GM19397 (cell line): ENCODE measurements at regions not wholly inside any gene's neighbourhood (a gene's known extent, or its start where the extent isn't known, plus 50 kb on each side); places are given as distances from the start of the nearest gene placed in this dataset.
"Not testable (repeated sequence)": the region's sequence is repeated elsewhere in the genome, so short reads cannot be mapped to it uniquely, and the experiment has no call there.

ENCODE experiments used
- ATAC-seq: cut with Tn5 transposase; IDR thresholded peaks from one replicate; pipeline ENCODE4 v1.9.1; 2021; ENCODE audit warnings: mild to moderate bottlenecking, moderate library complexity; ENCODE audit not compliant: unreplicated experiment

DNA sequence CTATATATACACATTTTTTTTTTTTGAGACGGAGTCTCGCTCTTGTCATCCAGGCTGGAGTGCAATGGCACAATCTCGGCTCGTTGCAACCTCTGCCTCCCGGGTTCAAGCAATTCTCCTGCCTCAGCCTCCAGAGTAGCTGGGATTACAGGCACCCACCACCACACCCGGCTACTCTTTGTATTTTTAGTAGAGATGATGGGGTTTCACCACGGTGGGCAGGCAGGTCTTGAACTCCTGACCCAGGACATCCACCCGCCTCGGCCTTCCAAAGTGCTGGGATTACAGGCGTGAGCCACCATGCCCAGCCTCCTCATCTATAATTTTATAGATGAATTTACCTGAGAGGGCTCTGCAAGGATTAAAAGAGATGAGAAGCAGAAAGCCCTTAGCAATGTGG, 274.0 kb downstream of the FAM43A start:
- not testable (repeated sequence) for ATAC-seq

DNA sequence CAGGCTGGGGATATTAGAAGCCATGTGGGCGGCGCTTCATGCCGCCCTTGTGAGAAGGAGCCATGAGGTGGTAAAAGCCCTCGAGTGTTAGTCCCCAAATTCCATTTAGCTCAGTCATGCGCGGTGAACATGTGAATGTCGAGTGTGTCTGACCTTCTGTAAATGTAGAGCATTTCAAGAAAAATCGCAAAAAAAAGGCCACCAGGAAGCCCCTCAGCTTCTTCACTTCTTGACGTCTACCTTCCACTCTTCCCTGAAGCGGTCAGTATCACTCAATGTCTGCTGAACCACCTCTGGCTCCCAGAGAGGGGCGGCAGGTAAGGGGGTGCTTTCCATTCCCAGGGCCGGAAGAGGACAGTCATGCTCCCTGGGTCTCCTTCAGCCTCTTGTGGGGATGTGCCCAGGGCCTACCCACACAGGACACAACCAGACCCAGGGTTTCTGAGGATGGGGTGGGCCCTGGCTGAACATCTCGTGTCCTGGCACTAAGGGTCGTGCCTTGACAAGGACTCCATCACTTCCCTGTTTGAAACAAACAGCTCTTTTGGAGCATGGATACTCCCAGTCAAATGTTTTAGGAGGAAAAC, 274.9 kb downstream of the FAM43A start:
- no peak for ATAC-seq

DNA sequence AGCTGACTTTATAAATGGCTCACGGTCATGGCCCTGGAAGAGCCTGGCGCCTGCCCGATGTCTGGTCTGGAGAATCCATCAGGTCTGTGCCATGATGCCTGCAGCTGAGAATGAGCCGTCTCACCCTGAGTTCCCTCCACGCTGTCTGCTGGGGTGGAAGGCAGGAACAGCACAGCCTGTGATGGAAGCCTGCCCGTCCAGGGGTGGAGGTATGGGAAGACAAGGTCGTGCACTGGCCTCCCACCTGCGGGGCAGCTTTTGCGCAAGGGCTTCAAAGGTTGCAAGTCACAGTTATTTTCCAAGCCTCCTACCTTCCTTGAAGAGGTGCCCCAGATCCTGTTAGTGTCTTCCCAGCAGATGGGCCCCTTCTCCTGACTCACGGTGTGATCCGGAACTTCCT, 275.5 kb downstream of the FAM43A start:
- ATAC-seq, result no peak

GRCh38 chr3:194961571-194961970, 275.9 kb downstream of the FAM43A start:
- no peak for ATAC-seq

- no peak for ATAC-seq
Measured at GRCh38 chr3:194962056-194962455, 276.4 kb downstream of the FAM43A start.

GRCh38 chr3:194964809-194965208, 279.1 kb downstream of the FAM43A start:
- ATAC-seq, result no peak

- no peak for ATAC-seq
Measured at GRCh38 chr3:194967151-194968117, 281.8 kb downstream of the FAM43A start.

GRCh38 chr3:194970066-194970465, 284.4 kb downstream of the FAM43A start:
- ATAC-seq, result no peak

DNA sequence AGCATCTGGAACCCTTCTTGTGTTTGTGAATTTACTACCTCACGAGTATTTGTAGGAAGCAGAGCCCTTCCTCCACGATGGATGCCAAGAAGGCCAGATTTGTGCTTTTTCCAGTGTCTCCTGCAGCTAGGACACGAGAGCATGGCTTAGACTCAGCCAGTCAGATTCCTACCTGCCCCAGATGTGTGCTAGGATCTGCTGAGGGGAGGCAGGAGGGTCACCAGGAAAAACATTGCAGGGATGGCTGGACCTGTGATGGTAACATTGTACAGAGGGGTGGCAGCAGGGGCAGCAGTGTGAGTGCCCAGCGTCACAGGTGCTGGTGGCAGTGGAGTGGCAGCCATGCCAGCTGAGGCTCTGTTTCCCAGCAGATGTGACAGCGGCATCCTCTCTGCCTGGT, 285.3 kb downstream of the FAM43A start:
- ATAC-seq, result no peak

- no peak for ATAC-seq
Measured at GRCh38 chr3:194971965-194972364, 286.3 kb downstream of the FAM43A start.

- no peak for ATAC-seq
Measured at GRCh38 chr3:194972641-194973040, 287.0 kb downstream of the FAM43A start.

DNA sequence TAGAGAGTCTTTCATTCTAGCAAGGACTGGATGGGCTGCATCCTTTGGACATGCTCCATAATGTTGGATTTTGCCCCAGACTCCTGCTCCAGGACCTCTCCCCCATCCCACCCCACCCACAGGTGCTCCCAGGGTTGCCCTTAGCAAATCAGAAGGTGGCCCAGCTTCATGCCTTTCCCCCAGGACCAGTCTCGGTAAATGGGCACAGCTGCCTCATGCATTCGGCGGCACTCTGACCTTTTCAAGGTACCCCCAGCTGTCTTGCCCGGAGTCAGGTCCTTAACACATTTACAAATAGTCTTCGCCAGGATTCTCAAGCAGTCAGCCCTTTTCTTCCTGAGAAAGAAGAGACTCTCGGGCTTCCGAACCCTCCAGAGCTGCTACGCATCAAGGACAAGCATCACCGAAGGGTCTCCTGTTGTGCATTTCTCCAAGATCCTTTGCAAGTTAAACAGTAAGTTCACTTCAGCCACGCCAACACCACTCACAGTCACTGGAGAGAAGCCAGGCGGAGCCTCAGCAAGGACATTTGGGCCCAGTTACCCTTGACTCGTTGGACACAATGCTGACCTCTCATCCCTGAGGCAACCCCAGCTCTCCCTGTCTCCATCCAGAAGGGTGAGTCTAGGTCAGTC, 287.8 kb downstream of the FAM43A start:
- ATAC-seq, result no peak

DNA sequence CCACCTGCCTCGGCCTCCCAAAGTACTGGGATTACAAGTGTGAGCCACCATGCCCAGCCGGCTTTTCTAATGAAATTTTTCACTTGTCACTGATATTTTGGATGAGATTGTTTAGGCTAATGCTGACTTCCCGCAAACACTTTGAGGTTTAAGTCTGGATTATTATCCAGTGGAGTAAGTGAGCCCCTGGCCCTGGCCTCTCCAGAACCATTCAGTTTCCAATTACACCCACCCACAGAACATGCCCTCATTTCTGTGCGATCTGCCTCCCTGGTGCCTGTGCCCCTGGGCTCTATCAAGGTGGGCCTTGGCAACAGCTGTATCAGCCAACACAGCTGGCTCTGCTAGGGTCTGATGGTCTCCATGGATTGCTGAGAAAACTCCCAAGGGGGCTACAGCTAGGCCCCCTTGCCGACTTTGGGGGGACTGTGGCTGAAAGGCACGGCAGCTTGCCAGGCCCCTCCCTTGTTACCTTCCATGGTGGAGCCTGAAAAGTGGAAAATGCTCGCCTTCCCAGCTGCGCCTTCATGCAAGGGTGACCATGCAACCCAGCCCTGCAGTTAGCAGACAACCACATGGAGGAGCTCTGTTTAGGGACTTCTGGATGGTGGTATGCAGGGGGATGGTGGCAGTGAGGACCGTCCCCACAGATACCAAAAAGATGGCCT, 288.9 kb downstream of the FAM43A start:
- no peak for ATAC-seq

- ATAC-seq, result no peak
Measured at GRCh38 chr3:194976049-194976451, 290.4 kb downstream of the FAM43A start.

DNA sequence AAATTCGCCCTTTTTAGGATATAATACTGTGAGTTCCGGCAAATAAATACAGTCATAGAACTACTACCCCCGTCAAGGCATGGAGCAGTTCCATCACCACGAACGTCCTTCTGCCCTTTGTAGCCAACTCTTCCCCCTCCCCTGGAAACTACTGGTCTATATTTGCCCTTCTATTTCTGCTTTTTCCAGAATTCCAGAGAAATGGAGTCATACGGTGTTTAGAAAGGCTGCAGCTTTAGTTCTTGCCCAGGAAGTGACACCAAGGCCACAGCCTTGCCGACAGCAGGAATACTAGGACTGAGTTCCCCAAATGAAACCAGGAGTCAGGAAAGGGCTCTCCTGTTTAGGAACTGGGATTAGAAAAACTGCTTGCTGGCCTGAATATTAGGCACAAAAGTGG, 291.2 kb downstream of the FAM43A start:
- ATAC-seq, result no peak

- no peak for ATAC-seq
Measured at GRCh38 chr3:194977356-194977755, 291.7 kb downstream of the FAM43A start.

DNA sequence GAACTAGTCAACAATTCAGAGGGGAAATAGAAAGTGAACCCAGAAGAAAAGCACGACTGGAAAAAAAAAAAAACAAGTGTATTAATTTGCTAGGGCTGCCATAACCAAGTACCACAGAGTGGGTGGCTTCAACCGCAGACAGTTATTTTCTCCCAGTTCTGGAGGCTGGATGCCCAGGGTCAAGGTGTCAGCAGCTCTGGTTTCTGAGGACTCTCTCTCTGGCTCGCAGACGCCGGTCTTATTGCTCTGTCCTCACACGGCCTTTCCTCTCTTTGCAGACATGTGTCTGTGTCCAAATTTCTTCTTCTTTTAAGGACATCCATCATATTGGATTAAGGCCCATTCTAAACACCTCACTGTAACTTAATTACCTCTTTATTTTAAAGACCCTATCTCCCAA, 291.8 kb downstream of the XXYLT1 start:
- ATAC-seq, result no peak

DNA sequence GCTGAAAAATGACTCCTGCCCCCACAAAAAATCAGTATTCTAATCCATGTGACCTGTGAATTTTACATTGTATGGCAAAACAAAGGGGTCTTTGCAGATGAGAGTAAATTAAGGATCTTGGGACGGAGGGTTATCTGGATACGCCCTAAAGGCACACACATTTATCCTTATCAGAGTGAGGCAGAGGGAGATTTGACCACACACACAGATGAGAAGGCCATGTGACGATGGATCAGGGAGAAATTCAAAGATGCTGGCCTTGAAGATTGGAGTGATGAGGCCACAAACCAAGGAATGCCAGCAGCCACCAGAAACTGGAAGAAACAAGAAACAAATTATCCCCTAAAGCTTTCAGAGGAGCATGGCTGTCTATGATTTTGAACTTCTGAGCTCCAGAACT, 288.5 kb downstream of the XXYLT1 start:
- no peak for ATAC-seq

DNA sequence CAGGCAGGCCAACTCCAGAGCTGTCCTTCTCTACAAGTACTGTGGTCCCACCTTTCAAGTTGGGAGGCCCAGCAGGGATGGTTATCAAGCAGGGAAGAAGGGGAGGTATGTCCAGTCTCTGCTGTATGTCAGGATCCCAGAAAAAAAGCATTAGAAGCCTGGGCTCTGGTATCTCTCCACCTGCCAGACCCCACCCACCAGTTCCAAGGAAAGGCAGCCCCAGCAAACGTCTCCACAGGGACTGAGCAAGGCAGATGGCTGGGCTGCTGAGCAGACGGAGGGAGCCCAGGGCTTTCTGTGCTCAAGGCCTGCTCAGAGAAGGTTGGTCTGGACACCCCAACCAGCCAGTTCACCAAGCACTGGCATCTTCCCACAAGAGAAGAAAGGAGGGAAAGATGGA, 287.8 kb downstream of the XXYLT1 start:
- ATAC-seq, result no peak

DNA sequence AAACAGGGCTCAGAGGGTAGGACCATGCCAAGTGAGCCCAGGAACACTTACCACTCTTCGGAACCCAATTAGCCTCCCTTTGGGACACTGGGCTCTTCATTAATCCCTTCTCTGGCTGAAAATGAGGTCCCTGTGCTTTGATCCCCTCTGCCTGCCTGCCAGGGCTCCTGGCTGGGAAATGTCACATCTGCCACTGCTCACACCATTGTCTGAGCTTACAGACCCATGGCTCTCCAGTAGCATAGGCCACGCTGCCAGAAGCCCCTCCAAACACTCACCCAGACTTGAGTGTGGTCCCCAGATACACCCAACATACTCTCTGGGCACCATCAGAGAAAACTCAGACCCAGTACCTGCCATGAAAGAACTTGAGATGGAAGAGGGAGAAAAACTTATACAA, 287.3 kb downstream of the XXYLT1 start:
- no peak for ATAC-seq

DNA sequence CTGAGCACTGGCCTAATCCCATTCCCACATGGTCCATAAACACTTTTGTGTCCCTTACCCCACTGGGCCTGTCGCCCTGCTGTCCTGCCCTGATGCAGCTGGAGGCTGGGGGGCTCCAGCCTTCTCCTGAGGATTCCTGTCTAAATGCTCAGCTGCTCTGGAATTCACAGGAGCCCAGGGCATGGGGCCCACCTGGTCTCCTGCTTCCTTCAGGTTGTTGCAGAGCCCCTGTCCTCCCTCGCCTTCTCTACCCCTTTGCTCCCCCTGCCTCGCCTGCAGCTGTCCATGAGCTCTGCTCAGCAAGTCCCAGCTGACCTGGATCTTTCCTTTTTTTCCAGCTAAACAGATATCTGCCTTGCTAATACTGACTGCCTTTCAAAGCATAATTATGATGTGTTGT, 286.9 kb downstream of the XXYLT1 start:
- no peak for ATAC-seq
